22Rv1 (cell line): ENCODE measurements at regions not wholly inside any gene's neighbourhood (a gene's known extent, or its start where the extent isn't known, plus 50 kb on each side); places are given as distances from the start of the nearest gene placed in this dataset.

ENCODE experiments used
- CTCF ChIP-seq: fragments of 450-650 bp; IDR thresholded peaks from 2 replicates; pipeline ENCODE4 v1.5.1; 2017; ENCODE audit warnings: mild to moderate bottlenecking
- ZFX ChIP-seq: fragments of 450-650 bp; IDR thresholded peaks from 2 replicates; pipeline ENCODE4 v1.6.1; 2017; ENCODE audit warnings: antibody characterized with exemption, borderline replicate concordance

GRCh38 chr2:17160594-17160993 is 357.6 kb downstream of the RAD51AP2 start:
- TF ChIP-seq CTCF (no peak), ZFX (no peak)
